Naive B cell (primary cell): ENCODE measurements at regions not wholly inside any gene's neighbourhood (a gene's known extent, or its start where the extent isn't known, plus 50 kb on each side); places are given as distances from the start of the nearest gene placed in this dataset.
A peak's percentile ranks its signal among the peaks of the same experiment; 100 is the strongest.
"Not testable (repeated sequence)": the region's sequence is repeated elsewhere in the genome, so short reads cannot be mapped to it uniquely, and the experiment has no call there.

ENCODE experiments used
- ATAC-seq, 2 donors: fragments of 150-1000 bp; cut with Tn5 transposase; 2 replicates each; pipeline ENCODE4 v1.10.0; 2021; ENCODE audit warnings: low read depth in 2 of 2, mild to moderate bottlenecking in 2 of 2, moderate library complexity in 2 of 2
- DNase-seq: peaks from one replicate; pipeline ENCODE4 v3.0.0; 2022
- H3K27ac Mint-ChIP-seq, 6 donors: one replicate each; pipeline ENCODE4 v1.8.0; 2020 to 2022; ENCODE audit warnings: mild to moderate bottlenecking in 6 of 6, mixed read lengths in 6 of 6, moderate library complexity in 5 of 6, inconsistent platforms in 2 of 6
- H3K27me3 Mint-ChIP-seq, 3 donors: one replicate each; pipeline ENCODE4 v1.8.0; 2021 to 2022; ENCODE audit warnings: mixed read lengths in 3 of 3, mild to moderate bottlenecking in 1 of 3
- H3K36me3 Mint-ChIP-seq, 2 donors: one replicate each; pipeline ENCODE4 v1.8.0; 2020 to 2022; ENCODE audit warnings: mixed read lengths in 2 of 2, inconsistent platforms in 1 of 2, mild to moderate bottlenecking in 1 of 2
- H3K4me1 Mint-ChIP-seq, 3 donors: one replicate each; pipeline ENCODE4 v1.8.0; 2020 to 2022; ENCODE audit warnings: mixed read lengths in 3 of 3, inconsistent platforms in 1 of 3, mild to moderate bottlenecking in 1 of 3, moderate library complexity in 1 of 3
- H3K4me3 Mint-ChIP-seq, 8 donors: one replicate each; pipeline ENCODE4 v1.8.0; 2020 to 2022; ENCODE audit warnings: mild to moderate bottlenecking in 8 of 8, mixed read lengths in 8 of 8, moderate library complexity in 8 of 8, inconsistent platforms in 2 of 8
- H3K9me3 Mint-ChIP-seq, 7 donors: one replicate each; pipeline ENCODE4 v1.8.0; 2020 to 2022; ENCODE audit warnings: mixed read lengths in 7 of 7, mild to moderate bottlenecking in 5 of 7, inconsistent platforms in 2 of 7, moderate library complexity in 1 of 7

- DNase-seq, ATAC-seq, H3K9me3 Mint-ChIP-seq, H3K4me3 Mint-ChIP-seq, H3K4me1 Mint-ChIP-seq, H3K36me3 Mint-ChIP-seq, H3K27ac Mint-ChIP-seq: not testable (repeated sequence)
- H3K27me3 Mint-ChIP-seq = peaks cover 12 to 27% (median 14%) of the 10 kb centered on the region in 3 donors
Observed at GRCh38 chr22:16911340-16911739, 86.1 kb upstream of the XKR3 start.

GRCh38 chr22:16902051-16902450 is 76.8 kb upstream of the XKR3 start:
- H3K27me3 Mint-ChIP-seq, ATAC-seq: not testable (repeated sequence)

GRCh38 chr22:16901579-16901978 is 76.4 kb upstream of the XKR3 start:
- ATAC-seq, H3K4me3 Mint-ChIP-seq, H3K36me3 Mint-ChIP-seq, H3K9me3 Mint-ChIP-seq, H3K27me3 Mint-ChIP-seq, H3K4me1 Mint-ChIP-seq, DNase-seq: not testable (repeated sequence)
- H3K27ac Mint-ChIP-seq = peak overlapping the region in 1 of 6 donors; percentile 49

More at GRCh38 chr22:16902051-16902450, 76.8 kb upstream of the XKR3 start:
- not testable (repeated sequence) for H3K4me3 Mint-ChIP-seq, DNase-seq, H3K36me3 Mint-ChIP-seq, H3K9me3 Mint-ChIP-seq, H3K4me1 Mint-ChIP-seq, H3K27ac Mint-ChIP-seq

GRCh38 chr22:16899358-16899757 is 74.1 kb upstream of the XKR3 start:
- not testable (repeated sequence) for DNase-seq, H3K36me3 Mint-ChIP-seq, H3K9me3 Mint-ChIP-seq, ATAC-seq, H3K4me3 Mint-ChIP-seq, H3K27me3 Mint-ChIP-seq, H3K4me1 Mint-ChIP-seq, H3K27ac Mint-ChIP-seq

GRCh38 chr22:16897365-16897764 is 72.2 kb upstream of the XKR3 start:
- H3K27me3 Mint-ChIP-seq, H3K4me3 Mint-ChIP-seq, ATAC-seq, H3K27ac Mint-ChIP-seq, H3K9me3 Mint-ChIP-seq, DNase-seq, H3K4me1 Mint-ChIP-seq, H3K36me3 Mint-ChIP-seq: not testable (repeated sequence)

- not testable (repeated sequence) for ATAC-seq, H3K4me1 Mint-ChIP-seq, H3K4me3 Mint-ChIP-seq, H3K9me3 Mint-ChIP-seq, H3K36me3 Mint-ChIP-seq, H3K27ac Mint-ChIP-seq, H3K27me3 Mint-ChIP-seq
- peak; percentile 7 for DNase-seq
Observed at GRCh38 chr22:16891892-16892291, 66.7 kb upstream of the XKR3 start.

GRCh38 chr22:16876339-16876738 is 51.1 kb upstream of the XKR3 start:
- not testable (repeated sequence) for DNase-seq, ATAC-seq, H3K36me3 Mint-ChIP-seq, H3K27ac Mint-ChIP-seq, H3K4me3 Mint-ChIP-seq, H3K4me1 Mint-ChIP-seq, H3K9me3 Mint-ChIP-seq, H3K27me3 Mint-ChIP-seq
